HK-2 (cell line): ENCODE measurements at regions not wholly inside any gene's neighbourhood (a gene's known extent, or its start where the extent isn't known, plus 50 kb on each side); places are given as distances from the start of the nearest gene placed in this dataset.

Source experiments
- DNase-seq: peaks from one replicate; pipeline ENCODE4 v3.0.0-alpha.2; 2018; ENCODE audit not compliant: unreplicated experiment

DNA sequence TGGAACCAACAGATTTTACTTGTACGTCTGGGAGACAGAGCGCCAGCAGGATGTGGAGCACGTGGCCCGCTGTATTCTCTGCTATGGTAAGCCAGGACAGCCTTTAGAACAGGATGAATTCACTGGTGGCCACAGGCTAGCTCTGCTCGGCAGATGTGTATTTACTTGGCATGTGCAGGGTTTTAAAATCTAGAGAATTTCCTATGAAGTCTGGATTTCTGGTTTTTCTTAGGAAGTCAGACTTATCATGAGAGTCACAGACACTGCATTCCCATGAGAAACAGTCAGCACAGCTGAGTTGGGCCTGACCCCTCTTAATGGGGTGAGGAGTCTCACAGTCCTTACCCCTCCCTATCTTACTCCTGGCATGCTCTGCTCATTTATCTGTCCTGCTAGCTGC lies 84.6 kb upstream of the COL6A5 start:
- no peak for DNase-seq

DNA sequence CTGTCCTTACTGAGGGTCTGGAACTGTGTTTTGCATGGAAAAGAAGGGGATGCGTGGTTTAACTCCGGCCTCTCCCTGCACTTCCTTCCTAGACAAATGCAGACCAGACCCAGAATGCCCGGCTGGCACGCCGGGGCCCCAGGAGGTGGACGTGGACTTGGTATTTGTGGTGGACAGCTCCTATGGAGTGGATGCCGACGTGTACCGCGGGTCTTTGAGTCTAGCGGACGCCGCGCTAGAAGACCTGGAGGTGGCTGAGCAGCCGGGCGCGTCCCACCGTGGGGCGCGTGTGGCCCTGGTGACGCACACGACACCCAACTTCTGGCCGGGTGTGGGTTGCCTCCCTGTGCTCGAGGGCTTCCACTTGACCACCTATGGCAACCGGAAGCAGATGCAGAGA lies 81.8 kb upstream of the COL6A5 start:
- no peak for DNase-seq

DNA sequence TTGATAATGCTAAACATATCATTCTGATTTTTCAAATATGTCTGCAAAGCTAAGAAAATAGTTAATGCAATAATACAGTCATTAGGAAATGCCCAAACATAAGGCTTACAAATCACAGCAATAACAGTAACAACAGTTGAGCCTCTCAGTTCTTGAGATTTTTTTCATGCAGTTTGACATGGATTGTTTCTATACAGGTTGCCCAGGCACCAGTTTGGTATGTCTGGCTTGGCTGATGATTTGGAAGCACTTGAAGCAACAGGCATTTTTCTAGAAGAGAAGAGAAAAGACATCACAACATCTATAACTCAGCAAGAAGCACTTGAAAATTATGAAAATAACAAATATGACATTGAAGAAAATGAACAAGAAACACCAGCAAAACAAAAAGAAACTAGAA lies 78.7 kb upstream of the COL6A5 start:
- no peak for DNase-seq

DNA sequence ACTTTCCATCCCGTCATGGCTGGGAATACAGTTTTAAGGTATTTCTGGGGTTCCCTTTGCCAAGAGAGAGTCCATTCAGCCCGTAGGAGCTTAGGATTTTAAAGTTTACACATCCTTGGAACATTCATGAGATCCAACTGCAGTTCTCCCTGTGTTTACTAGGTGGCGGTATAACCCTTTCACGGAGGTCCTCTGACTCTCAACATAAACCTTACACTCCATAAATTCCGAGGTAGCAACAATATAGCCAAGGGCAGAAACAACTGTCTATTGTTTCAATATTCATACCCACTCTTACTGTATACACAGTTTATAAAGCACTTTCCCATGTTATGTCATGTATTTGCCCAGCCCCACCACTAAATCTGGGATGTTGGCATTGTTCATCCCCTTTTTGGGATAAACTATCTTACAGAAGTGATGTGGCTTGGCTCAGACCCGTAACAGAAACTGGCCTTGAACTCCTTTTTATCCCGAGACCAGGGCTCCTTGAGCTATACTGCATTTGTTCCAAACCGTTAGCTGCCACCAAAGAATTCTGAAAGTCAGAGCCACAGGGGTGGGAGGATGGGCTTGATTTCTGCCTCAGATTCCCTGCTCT lies 69.2 kb upstream of the COL6A5 start:
- DNase-seq: peak; percentile 7

DNA sequence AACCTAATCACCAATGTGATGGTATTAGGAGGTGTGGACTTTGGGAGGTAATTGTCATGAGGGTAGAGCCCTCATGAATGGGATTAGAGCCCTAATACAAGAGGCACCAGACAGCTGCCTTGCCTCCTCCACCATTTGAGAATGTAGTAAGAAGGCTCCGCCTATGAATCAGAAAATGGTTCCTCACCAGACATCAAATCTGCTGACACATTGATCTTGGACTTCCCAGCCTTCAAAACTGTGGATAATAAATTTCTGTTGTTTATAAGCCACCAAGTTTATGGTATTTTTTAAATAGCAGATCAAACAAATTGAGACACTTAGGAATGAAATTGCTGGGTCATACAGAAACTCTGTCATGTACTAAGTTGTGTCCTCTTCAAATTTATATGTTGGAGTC lies 56.8 kb upstream of the COL6A5 start:
- no peak for DNase-seq

DNA sequence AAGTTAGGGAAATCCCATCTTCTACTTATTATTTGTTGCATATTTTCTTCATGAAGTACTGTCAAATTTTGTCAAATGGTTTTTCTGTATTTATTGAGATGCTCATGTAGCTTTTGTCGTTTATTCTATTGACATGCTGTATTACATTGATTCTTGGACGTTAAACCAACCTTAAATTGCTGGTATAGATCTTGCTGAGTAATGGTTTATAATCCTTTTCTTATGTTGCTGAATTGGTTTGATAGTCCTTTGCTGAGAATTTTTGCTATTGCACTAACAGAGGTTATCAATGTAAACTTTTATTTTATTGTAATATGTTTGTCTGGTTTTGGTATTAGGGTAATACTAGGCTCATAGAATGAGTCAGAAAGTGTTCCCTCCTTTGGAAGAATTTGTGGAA lies 54.3 kb upstream of the COL6A5 start:
- no peak for DNase-seq

DNA sequence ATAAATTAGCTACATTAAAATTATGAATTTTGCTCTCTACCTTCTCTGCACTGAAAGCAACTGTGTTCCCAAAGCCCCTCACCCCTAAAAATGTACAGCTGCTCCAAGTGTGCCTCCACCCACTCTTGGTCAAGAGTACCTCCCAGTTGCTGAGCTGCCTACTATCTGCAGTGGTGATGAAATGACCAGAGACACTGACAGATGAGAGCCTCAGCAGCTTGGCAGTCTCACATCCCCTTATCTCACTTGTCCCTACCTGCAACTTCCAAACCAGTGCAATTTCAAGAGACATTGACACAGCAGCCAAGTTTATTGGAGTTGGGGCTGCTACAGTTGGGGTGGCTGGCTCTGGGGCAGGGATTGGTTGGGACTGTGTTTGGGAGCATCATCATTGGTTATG lies 52.2 kb upstream of the COL6A5 start:
- no peak for DNase-seq
